GM18507 (cell line): ENCODE measurements at regions not wholly inside any gene's neighbourhood (a gene's known extent, or its start where the extent isn't known, plus 50 kb on each side); places are given as distances from the start of the nearest gene placed in this dataset.
"Not testable (repeated sequence)": the region's sequence is repeated elsewhere in the genome, so short reads cannot be mapped to it uniquely, and the experiment has no call there.

Experiments used
- DNase-seq: peaks from one replicate; pipeline ENCODE4 v3.0.0; 2011; ENCODE audit warnings: low read depth; ENCODE audit not compliant: insufficient read length; ENCODE audit errors: extremely low spot score
- FAIRE-seq: peaks from 2 replicates; lab custom pipeline; 2011; peaks lifted over from hg19 to GRCh38; lab: Jason Lieb, UNC

GRCh38 chr14:95597784-95598211, 62.9 kb downstream of the GLRX5 start:
- FAIRE-seq, result peak; percentile 64
- DNase-seq, result no peak

- DNase-seq, result no peak
- FAIRE-seq, result no peak
These were observed 66.8 kb downstream of the GLRX5 start for GRCh38 chr14:95601650-95602049.

- DNase-seq, result no peak
- peak; percentile 60 for FAIRE-seq
These were observed 68.6 kb downstream of the GLRX5 start for GRCh38 chr14:95603415-95603814.

GRCh38 chr14:95606266-95606665, 71.4 kb downstream of the GLRX5 start:
- FAIRE-seq, result no peak

GRCh38 chr14:95608637-95609235, 73.9 kb downstream of the GLRX5 start:
- FAIRE-seq, result no peak

More at GRCh38 chr14:95606266-95606665, 71.4 kb downstream of the GLRX5 start:
- no peak for DNase-seq

GRCh38 chr14:95609398-95609990, 74.6 kb downstream of the GLRX5 start:
- DNase-seq, result no peak
- peak; percentile 84 for FAIRE-seq

More at GRCh38 chr14:95608637-95609235, 73.9 kb downstream of the GLRX5 start:
- DNase-seq, result no peak

GRCh38 chr14:95611293-95611880, 74.8 kb upstream of the TCL1B start:
- DNase-seq (no peak), FAIRE-seq (peak; percentile 31)

GRCh38 chr14:95614349-95614748, 71.9 kb upstream of the TCL1B start:
- DNase-seq (no peak), FAIRE-seq (peak; percentile 70)

- FAIRE-seq (no peak), DNase-seq (no peak)
These were observed 69.5 kb upstream of the TCL1B start for GRCh38 chr14:95616745-95617144.

- no peak for FAIRE-seq
These were observed 66.3 kb upstream of the TCL1B start for GRCh38 chr14:95619785-95620417.

GRCh38 chr14:95620659-95621059, 65.6 kb upstream of the TCL1B start:
- FAIRE-seq (no peak), DNase-seq (no peak)

More at GRCh38 chr14:95619785-95620417, 66.3 kb upstream of the TCL1B start:
- no peak for DNase-seq

- no peak for DNase-seq
- no peak for FAIRE-seq
These were observed 63.0 kb upstream of the TCL1B start for GRCh38 chr14:95623195-95623594.

- not testable (repeated sequence) for DNase-seq, FAIRE-seq
These were observed 60.5 kb upstream of the TCL1B start for GRCh38 chr14:95625710-95626109.

GRCh38 chr14:95635051-95635450, 51.2 kb upstream of the TCL1B start:
- no peak for FAIRE-seq
- no peak for DNase-seq
